Cardiac fibroblast (primary cell): ENCODE measurements at regions not wholly inside any gene's neighbourhood (a gene's known extent, or its start where the extent isn't known, plus 50 kb on each side); places are given as distances from the start of the nearest gene placed in this dataset.

Source experiments
- DNase-seq, 2 donors: peaks; one replicate each; pipeline versions ENCODE4 v3.0.0 to v3.0.0-alpha.2; 2010; ENCODE audit warnings: low read depth in 2 of 2
- H3K4me3 ChIP-seq, 2 donors: replicated peaks in 1 of 2; 1 replicate in 1 of 2; 2 replicates in 1 of 2; pipeline ENCODE4 v1.5.1; 2011; ENCODE audit warnings: low read depth in 2 of 2, low read length in 2 of 2, mild to moderate bottlenecking in 2 of 2, moderate library complexity in 1 of 2
- TF ChIP-seq, protein P1 (sequence below): IDR thresholded peaks from one replicate; pipeline ENCODE4 v1.5.1; 2011; ENCODE audit warnings: low read depth, mild to moderate bottlenecking, low read length, inconsistent platforms

GRCh38 chrX:21056622-21057021, 317.6 kb upstream of the CNKSR2 start:
- TF ChIP-seq, protein P1, sequence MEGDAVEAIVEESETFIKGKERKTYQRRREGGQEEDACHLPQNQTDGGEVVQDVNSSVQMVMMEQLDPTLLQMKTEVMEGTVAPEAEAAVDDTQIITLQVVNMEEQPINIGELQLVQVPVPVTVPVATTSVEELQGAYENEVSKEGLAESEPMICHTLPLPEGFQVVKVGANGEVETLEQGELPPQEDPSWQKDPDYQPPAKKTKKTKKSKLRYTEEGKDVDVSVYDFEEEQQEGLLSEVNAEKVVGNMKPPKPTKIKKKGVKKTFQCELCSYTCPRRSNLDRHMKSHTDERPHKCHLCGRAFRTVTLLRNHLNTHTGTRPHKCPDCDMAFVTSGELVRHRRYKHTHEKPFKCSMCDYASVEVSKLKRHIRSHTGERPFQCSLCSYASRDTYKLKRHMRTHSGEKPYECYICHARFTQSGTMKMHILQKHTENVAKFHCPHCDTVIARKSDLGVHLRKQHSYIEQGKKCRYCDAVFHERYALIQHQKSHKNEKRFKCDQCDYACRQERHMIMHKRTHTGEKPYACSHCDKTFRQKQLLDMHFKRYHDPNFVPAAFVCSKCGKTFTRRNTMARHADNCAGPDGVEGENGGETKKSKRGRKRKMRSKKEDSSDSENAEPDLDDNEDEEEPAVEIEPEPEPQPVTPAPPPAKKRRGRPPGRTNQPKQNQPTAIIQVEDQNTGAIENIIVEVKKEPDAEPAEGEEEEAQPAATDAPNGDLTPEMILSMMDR, result no peak
- peak in 1 of 2 donors; percentile 61 for DNase-seq
- no peak overlapping the region for H3K4me3 ChIP-seq

DNA sequence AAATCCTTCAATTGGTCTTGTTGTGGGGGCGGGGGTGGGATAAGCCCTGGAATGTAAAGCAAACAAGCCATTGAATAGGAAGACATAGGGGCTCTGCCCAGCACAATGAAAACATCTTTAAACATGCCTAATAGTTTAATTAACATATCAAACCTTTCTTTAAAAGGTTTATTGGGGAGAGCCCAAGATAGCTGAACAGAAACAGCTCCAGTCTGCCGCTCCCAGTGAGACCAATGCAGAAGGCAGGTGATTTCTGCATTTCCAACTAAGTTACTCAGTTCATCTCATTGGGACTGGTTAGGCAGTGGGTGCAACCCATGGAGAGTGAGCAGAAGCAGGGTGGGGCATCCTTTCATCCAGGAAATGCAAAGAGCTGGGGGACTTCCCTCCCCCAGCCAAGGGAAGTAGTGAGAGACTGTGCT, 327.2 kb upstream of the CNKSR2 start:
- no peak for DNase-seq
- TF ChIP-seq, protein P1, result no peak
- no peak overlapping the region for H3K4me3 ChIP-seq

GRCh38 chrX:21014326-21014725, 359.9 kb upstream of the CNKSR2 start:
- TF ChIP-seq, protein P1, result no peak
- no peak overlapping the region for H3K4me3 ChIP-seq
- DNase-seq, result no peak

- DNase-seq, result peak in 1 of 2 donors; percentile 53
- no peak overlapping the region for H3K4me3 ChIP-seq
- TF ChIP-seq, protein P1, result no peak
These were observed 369.4 kb upstream of the CNKSR2 start for GRCh38 chrX:21004835-21005234.

DNA sequence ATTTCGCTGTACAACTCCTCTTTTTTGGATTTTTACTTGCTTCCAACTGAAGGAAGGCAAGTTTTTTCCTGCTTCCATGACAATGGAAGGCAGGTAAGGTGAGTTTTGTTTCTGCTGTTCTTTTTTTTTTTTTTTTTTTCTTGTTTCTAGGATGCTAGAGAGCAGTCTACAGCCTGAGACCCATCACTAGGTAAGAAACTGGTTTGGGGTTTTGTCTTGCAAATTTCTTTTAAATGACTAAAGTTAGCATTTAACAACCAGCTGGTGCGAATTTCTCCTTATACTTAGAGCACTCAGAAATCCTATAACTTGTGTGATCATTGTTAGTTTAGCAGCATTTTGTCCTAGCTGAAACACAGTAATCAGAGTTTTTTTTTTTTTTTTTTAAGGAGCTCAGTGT, 378.4 kb upstream of the CNKSR2 start:
- H3K4me3 ChIP-seq, result no peak overlapping the region
- DNase-seq, result no peak
- TF ChIP-seq, protein P1, result no peak

GRCh38 chrX:20989361-20989760, 384.9 kb upstream of the CNKSR2 start:
- peak in 1 of 2 donors; percentile 68 for DNase-seq
- H3K4me3 ChIP-seq, result no peak overlapping the region
- TF ChIP-seq, protein P1, result no peak

DNA sequence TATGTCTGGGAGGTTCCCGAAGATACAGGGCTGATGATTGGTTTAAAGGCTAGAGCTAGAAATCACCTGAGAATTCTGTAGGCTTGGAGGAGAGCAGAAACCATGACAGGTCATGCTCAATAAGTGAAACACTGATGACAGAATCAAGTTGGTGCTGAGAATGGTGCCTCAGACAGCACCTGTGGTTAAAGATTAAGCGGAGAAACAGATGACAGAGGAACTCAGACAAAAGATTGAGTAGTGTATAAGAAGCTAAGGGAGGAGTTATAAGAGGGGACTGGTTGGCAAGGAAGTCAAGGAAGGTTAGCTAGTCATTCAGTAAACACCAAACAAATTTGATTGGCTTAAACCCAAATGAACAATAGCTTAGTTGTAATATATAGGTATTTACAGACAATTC, 385.4 kb upstream of the CNKSR2 start:
- H3K4me3 ChIP-seq, result no peak overlapping the region
- no peak for DNase-seq
- TF ChIP-seq, protein P1, result no peak
